HTR-8/SVneo (cell line): ENCODE measurements at regions not wholly inside any gene's neighbourhood (a gene's known extent, or its start where the extent isn't known, plus 50 kb on each side); places are given as distances from the start of the nearest gene placed in this dataset.

Experiments used
- DNase-seq: peaks from one replicate; pipeline ENCODE4 v3.0.0; 2011; ENCODE audit warnings: low spot score, mixed read lengths; ENCODE audit not compliant: insufficient read length
- FAIRE-seq: peaks from 2 replicates; lab custom pipeline; 2011; peaks lifted over from hg19 to GRCh38; lab: Jason Lieb, UNC

- FAIRE-seq (no peak), DNase-seq (no peak)
Observed at GRCh38 chr11:119789766-119790407, 60.9 kb upstream of the NECTIN1 start.

- DNase-seq (no peak), FAIRE-seq (no peak)
Observed at GRCh38 chr11:119788911-119789560, 60.0 kb upstream of the NECTIN1 start.

GRCh38 chr11:119788096-119788883, 59.3 kb upstream of the NECTIN1 start:
- DNase-seq: no peak
- no peak for FAIRE-seq

DNA sequence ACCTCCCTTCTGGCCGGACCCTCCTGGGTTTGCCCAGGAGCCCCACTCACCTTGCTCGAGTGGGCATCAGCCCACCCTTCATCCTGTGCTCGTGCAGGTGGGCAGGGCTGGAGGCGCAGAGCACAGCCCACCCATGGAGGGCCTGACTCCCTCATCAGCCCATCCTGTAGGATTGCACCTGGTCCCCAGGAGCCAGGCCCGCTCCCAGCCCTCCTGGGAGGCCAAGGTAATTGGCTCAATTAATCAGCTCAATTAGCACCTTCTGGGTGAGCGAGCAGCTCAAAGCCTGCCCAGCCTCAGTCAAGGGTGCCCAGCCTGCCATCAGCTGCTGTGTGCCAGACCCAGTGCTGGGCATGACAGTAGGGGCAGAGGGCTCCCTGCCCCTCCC, 58.1 kb upstream of the NECTIN1 start:
- no peak for FAIRE-seq
- DNase-seq: no peak

DNA sequence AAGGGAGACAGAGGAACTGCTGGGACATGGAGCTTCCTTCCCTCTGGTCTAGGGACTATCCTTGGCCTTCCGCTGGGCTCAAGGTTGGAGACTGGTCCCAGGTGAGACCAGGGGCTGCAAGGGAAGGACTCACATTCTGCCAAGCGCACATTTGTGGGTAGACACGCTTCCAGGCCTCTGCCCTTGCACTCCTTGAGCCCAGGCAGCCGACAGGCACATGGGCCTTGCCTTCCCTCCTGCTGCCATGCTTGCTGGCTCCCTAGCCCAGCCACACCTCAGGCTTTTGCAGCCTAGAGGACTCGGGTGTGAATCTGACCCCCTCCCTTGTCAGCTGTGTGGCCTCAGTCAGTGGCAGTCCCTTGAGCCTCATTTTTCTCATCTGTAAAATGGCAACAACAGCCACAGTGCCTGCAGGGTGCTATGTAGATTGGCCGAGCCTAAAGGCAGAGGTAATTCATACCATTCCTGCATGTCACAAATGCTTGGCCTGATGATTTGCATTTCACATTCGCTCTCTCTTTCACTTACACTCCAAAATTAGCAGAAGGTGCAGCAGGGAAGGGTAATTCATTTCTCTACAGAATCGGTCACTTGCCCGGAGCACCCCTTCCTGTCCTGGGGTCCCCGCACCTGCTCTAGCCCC, 57.6 kb upstream of the NECTIN1 start:
- DNase-seq (no peak), FAIRE-seq (no peak)

GRCh38 chr11:119785131-119785530, 56.1 kb upstream of the NECTIN1 start:
- DNase-seq: no peak
- no peak for FAIRE-seq

- DNase-seq (no peak), FAIRE-seq (no peak)
Observed at GRCh38 chr11:119784421-119784820, 55.4 kb upstream of the NECTIN1 start.

DNA sequence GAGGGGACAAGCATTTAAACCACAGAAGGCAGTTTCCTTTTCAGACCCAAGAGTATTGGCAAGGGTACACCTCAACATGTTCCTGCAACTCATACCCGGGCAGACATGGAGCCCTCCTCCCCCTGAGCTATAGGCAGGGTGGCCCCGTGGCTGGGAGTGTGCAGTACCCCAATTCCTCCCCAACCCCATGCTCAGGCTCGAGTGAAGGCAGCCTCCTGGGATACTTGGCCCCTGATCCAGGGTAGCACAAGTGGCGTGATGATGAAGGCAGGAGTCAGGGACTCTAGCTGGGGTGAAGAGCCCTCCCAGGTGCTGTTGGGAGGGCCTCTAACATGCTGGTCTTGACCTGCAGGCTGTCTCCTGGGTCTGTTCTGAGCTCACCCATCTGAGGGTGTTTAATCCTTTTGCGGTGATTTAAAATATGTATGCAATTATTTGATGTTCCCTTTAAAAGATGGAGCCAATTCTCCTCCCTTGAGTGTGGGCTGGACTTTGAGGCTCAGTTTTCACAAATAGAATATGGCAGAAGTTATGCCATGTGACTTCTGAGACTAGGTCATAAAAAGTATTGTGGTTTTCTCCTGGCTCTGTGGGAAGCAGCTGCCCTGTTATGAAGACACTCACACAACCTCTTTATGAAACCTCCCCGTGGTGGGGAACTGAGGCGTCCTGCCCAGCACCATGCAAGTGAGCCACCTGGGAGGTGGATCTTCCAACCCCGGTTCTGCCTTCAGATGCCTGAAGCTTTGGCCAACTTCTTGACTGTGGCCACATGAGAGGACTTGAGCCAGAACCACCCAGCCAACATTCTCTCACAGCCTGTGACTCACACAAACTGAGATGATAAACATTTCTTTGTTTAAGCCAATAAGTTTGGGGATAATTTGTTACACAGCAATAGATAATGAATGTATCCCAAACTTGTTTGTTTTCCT, 54.7 kb upstream of the NECTIN1 start:
- FAIRE-seq (no peak), DNase-seq (no peak)

DNA sequence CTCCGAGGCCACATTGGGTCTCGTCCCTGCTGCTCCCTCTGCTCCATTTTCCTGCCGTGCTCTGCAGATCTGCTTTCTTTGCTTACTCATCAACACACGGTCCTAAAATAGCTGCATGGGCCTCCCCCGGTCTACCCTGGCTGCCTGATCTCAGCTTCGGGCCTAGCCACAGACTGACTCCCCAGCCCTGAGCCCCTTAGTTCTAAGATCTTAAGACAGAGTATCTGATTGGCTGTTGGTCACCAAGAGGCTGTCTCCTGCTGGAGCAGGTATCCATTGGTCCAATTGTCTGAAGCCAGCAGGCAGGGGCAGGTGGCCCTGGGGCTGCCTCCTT, 53.7 kb upstream of the NECTIN1 start:
- DNase-seq (no peak), FAIRE-seq (no peak)

GRCh38 chr11:119782006-119782738, 53.2 kb upstream of the NECTIN1 start:
- no peak for FAIRE-seq
- no peak for DNase-seq

DNA sequence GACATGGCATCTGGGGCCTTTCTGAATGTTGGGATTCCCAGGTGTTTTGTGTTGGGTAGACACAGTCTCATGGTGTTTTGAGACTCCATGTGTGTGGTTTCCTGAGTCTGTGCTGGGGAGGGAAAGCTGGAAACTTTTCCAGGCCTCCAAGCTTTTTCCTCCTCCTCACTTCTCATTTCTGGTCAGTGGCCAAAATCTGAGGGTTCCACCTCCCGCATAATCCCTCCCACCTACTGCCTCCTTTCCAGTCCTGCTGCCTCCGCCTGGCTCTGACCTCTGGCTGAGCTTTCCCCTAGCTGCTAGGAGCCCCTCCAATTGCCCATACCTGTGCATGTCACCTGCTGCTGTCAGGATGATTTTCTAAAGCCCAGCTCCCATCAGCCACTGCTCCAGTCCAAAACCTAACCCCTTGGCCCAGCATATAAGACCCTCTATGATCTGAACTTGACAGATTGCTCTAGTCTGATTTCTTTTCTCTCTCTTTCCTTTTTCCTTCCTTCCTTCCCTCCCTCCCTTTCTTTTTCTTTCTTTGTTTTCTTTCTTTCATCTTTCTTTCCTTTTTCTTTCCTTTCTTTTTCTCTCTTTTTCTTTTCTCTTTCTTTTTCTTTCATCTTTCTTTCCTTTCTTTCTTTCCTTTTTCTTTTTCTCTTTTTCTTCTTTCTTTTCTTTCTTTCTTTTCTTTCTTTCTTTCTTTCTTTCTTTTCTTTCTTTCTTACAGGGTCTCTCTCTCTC, 51.4 kb upstream of the NECTIN1 start:
- DNase-seq: no peak
- no peak for FAIRE-seq

GRCh38 chr11:119779195-119780071, 50.4 kb upstream of the NECTIN1 start:
- FAIRE-seq (no peak), DNase-seq (no peak)
